ENCODE measurements at regions not wholly inside any gene's neighbourhood (a gene's known extent, or its start where the extent isn't known, plus 50 kb on each side); places are given as distances from the start of the nearest gene placed in this dataset.

DNA sequence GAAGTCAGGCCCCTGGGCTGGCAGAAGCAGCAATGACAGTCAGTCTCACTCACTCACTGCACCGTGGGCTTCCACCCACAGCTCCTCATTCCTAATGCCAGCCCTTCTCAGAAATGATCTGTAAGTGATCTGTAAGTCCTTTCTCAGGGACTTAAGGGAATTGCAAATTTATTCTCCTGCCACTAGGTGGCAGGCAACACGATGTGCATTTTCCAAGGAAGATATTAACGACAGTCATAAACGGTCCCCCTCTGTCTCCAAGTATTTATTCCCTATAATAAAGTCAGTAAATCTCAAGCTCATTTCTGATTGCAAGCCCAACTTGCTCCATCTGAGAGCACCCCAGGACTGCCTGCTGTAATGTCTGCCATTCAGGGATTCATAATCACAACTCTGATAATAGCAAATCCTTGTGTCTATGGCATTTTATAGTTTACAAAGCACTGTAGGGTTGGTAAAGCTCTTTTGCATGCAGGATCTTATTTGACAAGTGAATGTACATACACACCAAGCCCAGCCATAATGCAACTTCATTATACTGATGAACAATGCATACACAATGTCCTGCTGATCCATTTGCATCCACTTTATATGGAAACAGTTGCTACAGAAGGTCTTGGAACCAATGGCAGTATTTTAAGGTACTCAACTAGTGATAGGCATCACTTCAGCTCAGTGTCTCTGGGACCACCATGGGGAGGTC lies 380.5 kb upstream of the CAMK1G start:
- peak; percentile 28 for FAIRE-seq

DNA sequence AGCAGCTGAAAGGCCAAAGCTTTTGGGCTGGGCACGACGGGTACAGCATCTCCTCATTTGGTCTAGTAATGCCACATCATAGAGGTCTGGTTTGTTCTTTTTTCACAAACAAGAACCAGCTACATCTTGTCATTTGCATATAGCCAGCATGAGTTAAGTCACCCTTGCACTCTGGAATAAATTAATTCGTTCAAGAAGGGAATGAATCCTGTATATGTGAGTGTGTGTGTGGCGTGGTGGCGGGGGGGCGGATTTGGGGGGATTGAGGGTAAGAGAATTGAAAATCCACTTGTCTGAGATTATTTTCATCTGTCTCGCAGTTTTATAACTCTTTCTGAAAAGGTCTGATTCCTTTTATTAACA lies 380.0 kb upstream of the CAMK1G start:
- FAIRE-seq, result no peak

DNA sequence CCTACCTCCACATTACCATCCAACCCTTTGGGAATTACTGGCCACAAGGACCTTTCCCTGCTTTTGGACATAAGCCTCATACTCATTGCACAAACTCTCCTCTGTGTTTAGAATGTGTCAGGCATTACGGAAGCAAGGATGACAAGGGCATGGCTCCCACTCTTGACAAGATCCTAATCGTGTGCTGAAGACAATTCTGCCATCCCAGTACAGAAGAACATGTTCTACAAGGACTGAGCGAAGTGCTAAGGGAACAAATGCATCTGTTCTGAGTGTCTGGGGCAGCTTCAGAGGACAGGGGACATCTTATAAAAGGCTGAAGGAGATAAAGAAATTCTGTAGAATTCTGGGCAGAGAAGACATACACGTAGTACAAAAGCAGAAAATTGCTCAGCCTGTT lies 378.5 kb upstream of the CAMK1G start:
- no peak for FAIRE-seq

DNA sequence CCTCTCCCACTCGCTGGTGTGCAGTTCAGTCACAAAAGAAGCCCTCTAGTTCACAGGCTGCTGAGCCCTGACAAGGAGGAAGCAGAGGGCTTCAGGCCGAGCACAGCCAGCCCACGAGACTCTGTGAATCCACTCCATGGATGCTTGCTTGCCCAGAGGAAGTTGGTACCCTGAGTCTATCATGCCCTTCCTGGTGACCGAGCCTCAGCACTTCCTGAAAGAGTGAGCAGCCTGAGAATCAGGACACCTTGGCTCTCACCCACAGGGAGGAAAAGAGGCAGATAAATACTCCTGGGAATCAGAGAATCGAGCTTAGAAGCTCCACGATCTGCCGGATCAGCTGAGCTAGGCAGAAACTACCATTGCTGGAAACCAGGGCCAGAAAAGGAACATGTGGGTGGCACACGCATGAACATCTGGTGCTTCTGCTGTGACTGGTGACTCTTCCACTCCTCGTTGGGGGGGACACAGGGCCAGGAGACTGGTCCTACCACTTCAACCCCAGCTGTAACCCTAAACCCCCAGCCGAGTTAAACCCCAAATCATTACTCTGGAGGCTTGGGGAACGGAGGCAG lies 376.3 kb upstream of the CAMK1G start:
- no peak for FAIRE-seq

DNA sequence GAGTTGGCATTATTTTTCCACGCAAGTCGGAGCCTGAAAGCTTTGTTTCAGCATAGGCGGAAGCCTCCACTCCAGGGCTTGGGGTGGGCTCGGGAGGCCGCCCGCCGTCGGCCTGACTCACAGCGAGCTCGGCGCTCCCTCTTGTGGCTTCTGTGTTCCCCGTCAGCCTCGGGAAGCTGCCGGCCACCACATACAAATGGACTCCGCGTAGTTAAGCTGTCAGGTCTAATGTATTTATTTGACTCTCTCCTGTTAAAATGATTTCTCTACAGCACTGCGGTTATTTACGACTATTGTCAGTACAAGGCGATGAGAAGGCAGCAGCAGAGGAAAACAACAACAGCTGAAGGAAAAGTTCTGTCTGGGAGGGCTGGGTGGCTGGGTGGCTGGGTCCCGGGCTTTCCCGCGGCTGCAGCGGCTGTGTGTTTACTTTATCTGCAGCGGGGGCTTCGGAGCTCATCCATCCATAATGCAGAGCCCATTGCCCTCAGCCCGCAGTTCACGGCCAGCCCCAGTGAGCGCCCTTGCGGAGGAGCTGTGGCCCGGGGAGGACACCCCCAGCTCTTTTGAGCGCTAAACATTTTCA lies 375.7 kb upstream of the CAMK1G start:
- FAIRE-seq, result peak; percentile 86

DNA sequence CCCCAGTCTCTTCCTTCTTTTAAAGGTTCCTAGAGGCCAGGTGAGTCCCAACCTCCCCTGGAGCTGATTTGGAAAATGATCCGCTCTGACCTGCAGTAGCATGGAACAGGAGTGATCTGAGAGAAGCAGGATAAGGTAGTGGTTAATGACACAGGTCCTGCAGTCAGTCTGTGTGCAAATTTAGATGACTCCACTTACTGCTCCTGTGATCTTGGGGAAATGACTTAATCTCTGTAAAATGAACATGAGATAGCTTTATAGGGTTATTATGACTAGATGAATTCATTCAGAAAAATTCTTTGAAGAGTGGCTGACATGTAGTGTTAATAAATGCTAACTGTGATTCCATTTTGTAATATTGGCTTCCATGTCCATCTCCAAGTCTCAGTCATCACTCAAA lies 374.9 kb upstream of the CAMK1G start:
- FAIRE-seq, result no peak

DNA sequence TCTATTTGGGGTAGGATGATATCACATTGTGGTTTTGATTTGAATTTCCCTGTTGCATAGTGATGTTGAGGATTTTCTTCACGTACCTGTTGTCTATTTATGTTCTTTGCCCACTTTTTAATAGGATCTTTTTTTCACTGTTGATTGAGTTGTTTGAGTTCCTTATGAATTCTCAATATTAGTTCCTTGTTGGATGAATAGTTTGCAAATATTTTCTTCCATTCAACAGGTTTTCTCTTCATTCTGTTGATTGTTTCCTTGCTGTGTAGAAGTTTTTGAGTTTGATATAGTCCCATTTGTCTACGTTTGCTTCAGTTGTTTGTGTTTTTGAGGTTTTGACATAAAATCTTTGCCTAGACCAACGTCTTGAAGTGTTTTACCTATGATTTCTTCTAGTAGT lies 369.5 kb upstream of the CAMK1G start:
- FAIRE-seq, result no peak

DNA sequence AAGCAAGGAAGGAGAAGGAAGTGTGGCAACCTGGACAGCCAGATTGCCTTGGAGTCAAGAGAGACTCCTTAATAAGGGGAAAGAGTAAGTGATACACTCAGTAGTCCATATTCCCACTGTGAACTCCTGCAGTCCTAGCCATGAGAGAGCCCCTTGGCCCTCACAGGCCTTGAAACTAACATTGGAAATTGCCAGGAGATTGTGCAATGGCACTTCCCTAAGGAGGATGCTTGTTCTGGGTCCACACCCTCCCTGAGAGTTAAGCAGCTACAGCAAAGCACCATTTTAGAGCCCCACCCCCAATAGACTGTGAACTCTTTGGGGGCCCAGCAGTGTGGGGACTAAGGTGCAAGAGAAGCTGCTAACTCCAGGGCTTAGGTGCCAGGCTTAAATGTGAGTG lies 367.7 kb upstream of the CAMK1G start:
- FAIRE-seq, result no peak

DNA sequence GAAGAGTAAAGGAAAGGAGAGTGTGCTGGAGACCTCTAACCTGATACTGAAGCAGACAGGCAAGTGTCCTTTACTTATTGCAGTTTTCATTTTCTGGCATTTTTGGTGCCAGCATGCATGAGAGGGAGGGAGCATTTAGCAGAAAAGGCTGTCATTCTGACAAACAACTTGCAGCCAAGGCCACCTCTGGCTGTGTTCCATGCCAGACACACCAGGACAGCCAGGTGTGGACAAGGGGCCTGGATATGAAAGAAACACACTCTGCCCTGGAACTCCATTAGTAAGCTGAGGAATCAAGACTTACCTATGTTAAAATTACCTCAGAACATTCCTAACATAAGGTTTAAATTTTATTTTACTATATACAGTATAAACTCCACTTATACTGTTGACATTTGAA lies 365.4 kb upstream of the CAMK1G start:
- no peak for FAIRE-seq

DNA sequence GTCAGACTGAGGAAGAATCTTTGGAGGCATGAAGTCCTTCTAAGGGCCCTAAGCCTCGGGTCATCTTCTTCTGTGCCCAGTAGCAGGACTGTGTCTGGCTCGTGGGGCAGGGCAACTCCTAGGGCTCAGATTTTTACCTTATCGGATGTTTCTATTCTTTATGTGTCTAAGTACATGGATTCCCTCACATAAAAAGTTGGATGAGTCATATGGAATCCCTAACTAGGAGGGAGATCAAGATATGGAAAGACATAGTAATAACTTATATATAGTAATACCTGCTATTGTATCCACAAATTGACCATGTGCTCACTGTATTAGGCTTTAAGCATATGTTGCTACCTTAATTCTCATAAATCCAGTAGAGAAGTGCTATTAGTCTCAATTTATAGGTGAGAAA lies 364.5 kb upstream of the CAMK1G start:
- FAIRE-seq, result no peak

DNA sequence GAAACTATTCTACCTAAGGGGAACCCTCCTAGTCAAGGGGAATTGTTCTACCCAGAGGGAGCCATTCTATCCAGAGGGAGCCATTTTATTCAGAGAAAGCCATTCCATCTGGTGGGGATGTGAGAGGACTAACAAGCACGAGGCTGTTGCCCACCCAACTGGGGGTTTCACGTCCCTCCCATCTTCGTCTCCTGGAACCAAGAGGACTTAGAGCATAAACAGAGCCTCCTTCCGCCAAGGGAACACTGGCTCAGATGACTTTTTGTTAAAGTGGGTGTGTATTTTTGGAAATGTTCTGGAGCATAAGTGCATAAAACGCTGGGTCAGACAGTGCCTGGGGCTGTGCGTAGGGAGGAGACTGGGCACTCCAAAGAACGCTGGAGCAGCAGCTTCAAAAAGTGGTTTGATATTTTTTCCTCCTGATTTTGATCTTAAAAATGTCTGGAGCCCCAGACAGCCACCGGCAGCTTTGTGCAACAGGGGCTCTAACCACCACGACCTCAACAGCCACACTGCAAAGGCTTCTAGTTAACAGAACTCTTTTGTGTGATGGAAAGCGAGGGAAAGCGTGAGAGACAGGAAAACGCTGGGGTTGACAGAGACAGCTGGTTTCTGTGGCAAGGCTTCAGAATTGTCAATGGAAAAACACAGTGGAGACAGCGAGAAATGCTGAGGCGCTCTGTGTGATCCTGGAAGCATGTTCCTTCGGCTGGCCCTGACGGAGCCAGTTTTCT lies 363.6 kb upstream of the CAMK1G start:
- FAIRE-seq, result no peak

DNA sequence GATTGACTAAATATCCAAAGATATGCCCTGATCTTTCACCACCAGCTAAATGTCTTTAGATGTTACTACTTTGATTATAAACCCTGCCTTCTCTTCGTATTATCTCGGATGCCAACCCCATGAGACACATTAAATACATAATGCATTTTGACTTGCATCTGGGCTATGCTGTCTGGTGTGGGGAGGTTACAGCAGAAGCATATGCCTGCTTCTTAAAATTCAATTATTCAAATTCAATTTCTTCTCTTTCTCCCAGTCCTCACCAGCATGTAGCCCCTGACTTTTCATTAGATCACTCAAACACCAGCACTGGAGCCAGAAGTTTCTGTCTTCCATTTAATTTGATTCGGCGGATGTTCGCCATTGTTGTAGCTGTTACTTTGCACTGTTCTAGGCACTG lies 360.7 kb upstream of the CAMK1G start:
- no peak for FAIRE-seq

DNA sequence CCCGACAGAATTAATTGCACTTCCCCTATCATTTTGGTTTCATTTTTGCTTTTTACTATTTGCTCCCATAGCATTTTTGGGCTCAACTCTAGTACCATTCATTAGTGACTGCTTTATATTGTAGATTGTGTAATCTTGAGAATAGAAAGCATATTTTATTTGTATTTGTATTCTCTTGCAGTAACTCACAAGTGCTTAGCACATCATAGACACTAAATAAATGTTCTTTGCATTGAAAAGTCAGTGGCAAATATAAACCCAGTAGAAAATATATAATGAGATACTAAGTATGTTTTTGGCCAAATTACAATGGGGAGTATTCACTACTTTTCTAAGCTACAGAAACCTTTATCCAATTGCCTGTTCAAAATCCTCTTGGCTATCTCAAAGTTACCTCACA lies 359.7 kb upstream of the CAMK1G start:
- no peak for FAIRE-seq

DNA sequence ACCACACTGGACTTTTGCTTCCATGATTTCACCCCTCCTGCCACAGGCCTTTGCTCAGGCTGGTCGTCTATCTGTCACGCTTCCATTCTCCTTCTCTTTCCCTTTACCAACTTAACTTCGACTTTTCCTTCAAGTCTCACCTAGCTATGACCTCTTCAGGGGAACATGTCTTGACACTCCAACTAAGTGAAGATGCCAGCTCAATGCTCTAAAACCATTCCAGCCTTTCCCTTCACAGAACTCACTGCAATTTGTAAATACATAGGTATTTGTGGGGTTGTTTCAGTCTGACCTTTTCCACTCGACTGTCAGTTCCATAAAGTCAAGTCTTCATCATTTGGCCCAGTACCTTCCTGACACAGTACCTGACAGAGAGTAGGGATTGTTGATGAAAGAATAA lies 358.6 kb upstream of the CAMK1G start:
- FAIRE-seq, result no peak

DNA sequence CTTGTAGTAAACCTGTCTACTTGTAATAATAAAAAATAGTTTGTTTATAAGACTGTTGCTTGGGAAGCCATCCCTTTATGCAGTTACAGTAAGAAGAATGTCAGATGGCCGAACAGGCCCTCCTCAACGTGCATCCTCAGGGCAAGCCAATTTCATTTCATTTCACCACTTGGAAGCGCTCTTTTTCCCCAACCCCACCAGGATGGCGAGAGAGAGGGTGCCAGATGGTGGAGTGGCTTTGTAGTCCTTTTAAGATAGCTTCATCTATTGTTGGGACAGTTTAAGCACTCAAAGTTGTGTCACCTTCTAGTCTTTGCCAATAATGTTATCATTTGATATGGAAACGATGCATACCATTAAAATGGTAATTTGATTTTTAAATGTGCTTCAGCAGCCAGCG lies 356.3 kb upstream of the CAMK1G start:
- FAIRE-seq, result no peak

DNA sequence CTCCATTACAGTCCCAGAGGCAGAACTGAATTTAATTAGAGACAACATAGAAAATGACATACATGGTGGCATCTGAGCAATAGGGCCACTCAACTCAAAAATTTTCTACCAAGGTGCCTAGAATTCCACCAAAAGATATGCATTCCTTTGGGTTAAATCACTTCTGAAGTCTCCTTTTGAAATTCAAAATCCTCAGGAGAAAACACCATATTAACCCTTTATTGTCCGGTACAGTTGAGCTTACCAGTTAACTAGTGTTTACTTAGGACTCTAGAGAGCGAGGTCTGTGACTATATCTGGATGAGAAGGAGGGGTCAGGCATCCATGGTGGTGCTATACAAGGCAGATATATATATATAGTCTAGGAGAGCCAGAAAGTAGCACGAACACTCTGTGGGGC lies 355.6 kb upstream of the CAMK1G start:
- no peak for FAIRE-seq

DNA sequence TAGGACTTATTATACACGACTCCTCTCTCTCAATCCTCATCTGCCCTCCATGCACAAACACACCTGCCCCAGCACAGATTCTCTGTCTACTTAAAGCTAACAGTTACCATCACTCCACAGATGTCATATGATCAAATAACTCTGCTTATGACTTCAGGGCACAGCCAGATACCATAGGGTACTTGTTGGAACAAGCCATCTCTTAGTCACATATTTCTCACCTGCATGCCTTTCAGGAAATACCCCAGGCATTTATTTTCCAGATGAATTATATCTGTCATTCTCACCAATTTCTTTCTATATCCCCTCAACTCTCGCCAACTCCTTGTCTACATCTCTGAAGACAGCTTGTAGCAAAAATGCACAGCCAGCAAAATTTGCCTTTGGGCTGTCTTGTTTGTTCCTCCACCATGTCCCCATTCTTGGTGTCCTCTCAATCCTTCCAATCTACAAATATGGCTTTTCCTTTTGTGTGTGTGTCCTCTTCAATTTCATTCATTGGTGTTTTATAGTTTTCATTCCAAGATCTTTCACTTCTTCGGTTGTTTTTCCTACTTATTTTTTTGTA lies 353.9 kb upstream of the CAMK1G start:
- FAIRE-seq, result no peak

DNA sequence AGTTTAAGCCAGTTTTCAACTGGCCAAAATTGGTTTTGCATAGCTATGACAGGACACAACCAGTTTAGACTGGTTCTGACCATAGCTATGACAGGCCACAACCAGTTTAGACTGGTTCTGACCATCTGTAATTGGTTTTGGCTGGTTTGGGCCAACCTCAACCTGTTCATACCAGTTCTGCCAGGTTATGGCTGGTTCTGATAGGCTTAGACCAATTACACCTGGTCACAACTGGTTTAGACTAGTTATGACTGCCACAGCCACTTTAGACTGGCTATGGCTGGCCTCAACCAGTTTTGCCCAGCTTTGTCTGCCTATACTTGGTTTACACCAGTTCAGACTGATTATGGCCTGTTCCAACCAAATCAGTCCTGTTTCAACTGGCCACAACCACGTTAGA lies 353.2 kb upstream of the CAMK1G start:
- FAIRE-seq, result no peak

DNA sequence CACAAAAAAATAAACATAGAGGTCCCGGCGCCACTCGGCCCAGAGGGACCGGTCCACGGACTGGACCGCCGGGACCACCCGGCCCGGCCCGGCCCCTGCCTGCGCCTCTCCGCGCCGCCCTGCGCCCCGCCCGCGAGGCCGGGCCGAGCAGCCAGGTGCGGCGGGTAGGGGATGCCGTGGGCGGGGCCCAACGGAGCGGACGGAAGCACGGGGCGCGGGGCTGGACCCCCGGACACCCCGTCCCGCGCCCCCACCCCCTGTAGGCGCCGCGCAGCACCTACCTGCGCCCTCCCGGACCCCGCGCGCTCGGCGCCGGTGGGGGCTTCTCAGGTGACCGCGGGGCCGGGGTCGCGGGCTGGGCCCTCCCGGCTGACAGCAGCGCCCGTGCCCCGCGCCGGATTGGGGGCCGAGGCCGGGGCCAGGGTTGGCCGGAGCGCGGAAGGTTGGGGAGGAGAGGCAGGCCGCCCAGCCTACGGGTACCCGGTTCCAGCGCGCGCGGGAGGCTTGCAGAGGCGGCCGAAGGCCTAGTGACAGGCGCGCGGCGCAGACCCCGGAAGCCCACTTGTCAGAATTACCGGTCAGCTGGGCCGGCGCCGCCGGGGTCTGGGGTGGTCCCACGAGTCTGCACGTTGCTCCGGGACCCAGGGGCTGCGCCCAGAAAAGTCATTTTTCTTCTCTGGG lies 351.9 kb upstream of the CAMK1G start:
- FAIRE-seq, result no peak

DNA sequence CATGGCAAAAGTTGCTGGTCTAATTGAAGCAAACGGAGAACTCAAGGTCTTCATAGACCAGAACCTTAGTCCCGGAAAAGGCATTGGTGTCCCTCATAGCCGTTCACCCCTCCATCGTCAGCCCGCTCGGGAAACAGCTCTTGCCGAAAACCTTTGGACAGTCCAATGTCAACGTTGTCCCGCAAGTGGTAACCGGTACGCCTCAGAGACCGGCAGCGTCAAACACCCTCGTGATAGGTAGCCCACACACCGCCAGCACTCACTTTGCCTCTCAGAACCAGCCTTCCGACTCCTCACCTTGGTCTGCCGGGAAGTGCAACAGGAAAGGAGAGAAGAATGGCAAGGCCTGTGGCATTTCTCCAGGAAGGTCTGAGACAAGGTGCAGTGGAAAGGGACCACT lies 351.3 kb upstream of the CAMK1G start:
- FAIRE-seq, result no peak

DNA sequence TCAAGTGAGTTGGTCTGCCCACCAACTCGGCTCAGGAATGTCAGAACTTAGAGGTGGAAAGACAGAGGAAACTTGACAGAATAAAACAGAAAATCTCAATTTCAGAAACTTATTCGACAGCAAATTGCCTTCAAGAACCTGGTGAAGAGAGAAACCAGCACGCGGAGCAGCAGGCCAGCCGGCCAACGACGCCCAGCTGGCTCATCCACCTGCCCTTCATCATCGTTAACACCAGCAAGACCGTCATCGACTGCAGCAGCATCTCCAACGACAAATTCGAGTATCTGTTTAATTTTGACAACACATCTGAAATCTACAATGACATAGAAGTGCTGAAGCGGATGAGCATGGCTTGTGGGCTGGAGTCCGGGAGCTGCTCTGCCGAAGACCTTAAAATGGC lies 350.8 kb upstream of the CAMK1G start:
- FAIRE-seq, result no peak

DNA sequence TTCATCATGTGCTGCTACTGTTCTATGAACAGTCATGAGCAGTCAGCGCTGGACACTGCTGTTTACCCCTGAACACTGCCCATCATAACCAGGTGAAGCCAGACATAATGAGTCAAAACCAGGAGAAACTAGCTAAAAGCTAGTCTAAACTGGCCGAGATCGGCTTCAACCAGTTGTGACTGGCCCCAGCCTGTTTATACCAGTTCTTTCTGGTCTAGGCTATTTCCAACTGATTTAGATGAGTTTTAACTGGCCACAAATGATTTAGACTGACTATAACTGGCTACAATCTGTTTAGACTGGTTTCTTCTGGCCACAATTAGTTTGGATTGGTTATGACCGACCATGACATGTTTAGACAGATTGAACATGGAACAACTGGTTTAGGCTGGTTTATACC lies 348.3 kb upstream of the CAMK1G start:
- no peak for FAIRE-seq

DNA sequence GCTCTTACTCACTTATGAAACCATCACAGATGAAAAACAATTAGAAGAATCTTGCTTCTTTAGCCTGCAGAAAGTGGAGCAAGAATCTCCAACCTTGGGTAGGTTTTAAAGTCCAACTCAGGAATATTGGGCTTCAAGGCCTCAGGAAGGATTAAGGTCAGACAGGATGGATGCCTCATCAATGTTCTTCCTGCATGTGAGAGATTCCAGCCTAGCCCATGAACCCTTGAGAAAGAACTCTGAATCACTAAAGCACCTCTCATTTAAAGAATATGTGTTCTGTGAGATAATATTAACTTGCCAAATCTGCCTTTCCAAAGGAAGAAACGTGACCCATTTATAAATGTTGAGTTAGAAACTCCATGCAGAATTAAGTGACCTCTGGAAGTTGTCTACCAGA lies 345.2 kb upstream of the CAMK1G start:
- FAIRE-seq, result no peak
